Natural killer cell (primary cell): ENCODE measurements at regions not wholly inside any gene's neighbourhood (a gene's known extent, or its start where the extent isn't known, plus 50 kb on each side); places are given as distances from the start of the nearest gene placed in this dataset.

Source experiments
- ATAC-seq, 3 donors: fragments of 150-1000 bp in 2 of 3; fragments of 200-7000 bp in 1 of 3; cut with Tn5 transposase; 1 replicate in 1 of 3; 2 replicates in 2 of 3; pipeline ENCODE4 v1.10.0; 2021; ENCODE audit warnings: mild to moderate bottlenecking in 2 of 3, moderate library complexity in 2 of 3
- DNase-seq, 2 donors: peaks; one replicate each; pipeline versions ENCODE4 v3.0.0 to v3.0.0-alpha.2; 2013 to 2021; ENCODE audit warnings: mixed read lengths in 1 of 2
- H3K27ac ChIP-seq: one replicate; pipeline ENCODE4 v1.5.1; 2013; ENCODE audit warnings: mild to moderate bottlenecking, low read length
- H3K27me3 ChIP-seq: one replicate; pipeline ENCODE4 v1.6.1; 2013; ENCODE audit warnings: low read length; ENCODE audit not compliant: control insufficient read depth, insufficient read depth
- H3K36me3 ChIP-seq: one replicate; pipeline ENCODE4 v1.6.1; 2013; ENCODE audit warnings: low read length; ENCODE audit not compliant: control insufficient read depth, insufficient read depth
- H3K4me1 ChIP-seq: one replicate; pipeline ENCODE4 v1.6.1; 2013; ENCODE audit warnings: low read length; ENCODE audit not compliant: control insufficient read depth, insufficient read depth
- H3K4me3 ChIP-seq: one replicate; pipeline ENCODE4 v1.5.1; 2013; ENCODE audit warnings: low read length
- H3K9me3 ChIP-seq: one replicate; pipeline ENCODE4 v1.6.1; 2013; ENCODE audit warnings: low read length; ENCODE audit not compliant: control insufficient read depth, insufficient read depth
- H3K27ac Mint-ChIP-seq, 2 donors: one replicate each; pipeline ENCODE4 v1.8.0; 2022; ENCODE audit warnings: mild to moderate bottlenecking in 2 of 2, mixed read lengths in 2 of 2, moderate library complexity in 1 of 2
- H3K27me3 Mint-ChIP-seq, 2 donors: one replicate each; pipeline ENCODE4 v1.8.0; 2022; ENCODE audit warnings: low read depth in 2 of 2, mixed read lengths in 2 of 2
- H3K36me3 Mint-ChIP-seq: one replicate; pipeline ENCODE4 v1.8.0; 2022; ENCODE audit warnings: mixed read lengths
- H3K4me1 Mint-ChIP-seq, 2 donors: one replicate each; pipeline ENCODE4 v1.8.0; 2022; ENCODE audit warnings: mixed read lengths in 2 of 2
- H3K4me3 Mint-ChIP-seq: one replicate; pipeline ENCODE4 v1.8.0; 2022; ENCODE audit warnings: mild to moderate bottlenecking, moderate library complexity, mixed read lengths
- H3K9me3 Mint-ChIP-seq, 2 donors: one replicate each; pipeline ENCODE4 v1.8.0; 2022; ENCODE audit warnings: mixed read lengths in 2 of 2
- WGBS: methylation state at CpG from one replicate; pipeline ENCODE4 v1.1.7; 2013; ENCODE audit warnings: missing lambda C conversion rate; ENCODE audit not compliant: insufficient coverage; 5-methylcytosine and 5-hydroxymethylcytosine counted together
- intact Hi-C: fragments of 100-400 bp; cut with micrococcal nuclease; formaldehyde crosslinking; loops from one replicate; pipeline ENCODE4 v1.14.2; 2022
- TF ChIP-seq, protein P1 (sequence below): fragments of 200-600 bp; IDR thresholded peaks from one replicate; pipeline ENCODE4 v1.8.0; 2022; ENCODE audit warnings: antibody characterized with exemption

DNA sequence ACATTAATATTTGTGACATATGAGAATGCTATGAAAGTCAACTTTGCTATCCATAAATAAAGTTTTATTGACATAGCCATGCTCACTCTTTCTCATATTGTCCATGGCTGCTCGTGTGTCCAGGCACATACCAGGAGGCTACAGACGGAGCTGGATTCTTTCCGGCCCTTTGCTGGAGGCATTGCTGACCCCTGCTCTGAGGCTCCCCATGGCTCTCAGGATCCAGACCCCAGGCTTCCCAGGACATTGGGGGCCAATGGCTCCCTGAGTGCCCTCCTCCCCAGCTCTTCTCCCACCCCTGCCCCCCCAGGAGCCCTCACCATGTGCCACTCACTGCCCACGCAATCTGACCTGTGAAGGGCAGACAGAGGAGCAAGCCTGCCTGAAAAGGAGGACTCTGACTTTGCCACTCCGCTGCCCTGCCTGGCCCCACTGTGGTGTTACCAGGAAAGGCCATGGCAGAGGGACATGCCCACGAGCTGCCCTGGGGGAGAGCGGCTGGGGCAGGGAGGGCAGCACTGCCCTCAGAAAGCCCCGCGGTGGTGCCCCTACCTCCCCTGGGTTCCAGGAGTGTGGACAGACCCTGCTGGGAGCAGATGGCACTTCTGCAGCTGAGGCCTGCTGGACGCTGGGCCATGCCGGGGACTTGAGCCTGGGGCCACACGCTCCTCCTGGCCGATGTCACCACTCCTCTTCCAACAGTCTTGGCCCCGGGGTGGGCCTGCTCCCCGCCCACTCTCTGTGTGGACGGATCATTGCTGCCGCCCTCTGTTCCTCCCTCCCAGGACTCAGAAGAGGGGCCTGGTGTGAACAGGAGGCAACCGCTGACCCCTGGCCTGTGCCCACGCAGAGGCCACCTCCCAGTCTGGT is 97.8 kb upstream of the BHLHE23 start:
- H3K27me3 Mint-ChIP-seq, result no peaks in the 10 kb centered on the region
- Histone ChIP-seq H3K4me3 (no peak overlapping the region), H3K27me3 (no peaks in the 10 kb centered on the region), H3K36me3 (no peaks in the 10 kb centered on the region), H3K4me1 (peaks cover 5% of the 10 kb centered on the region), H3K9me3 (peaks cover 4% of the 10 kb centered on the region), H3K27ac (no peak overlapping the region)
- no peak overlapping the region for H3K27ac Mint-ChIP-seq
- 88% methylated on average over 19 of the region's 19 CpGs for WGBS
- H3K9me3 Mint-ChIP-seq, result no peaks in the 10 kb centered on the region
- ATAC-seq, result no peak
- H3K4me1 Mint-ChIP-seq, result peaks cover 5 to 7% of the 10 kb centered on the region in 2 donors
- intact Hi-C loops, result no loop called here
- TF ChIP-seq, protein P1, sequence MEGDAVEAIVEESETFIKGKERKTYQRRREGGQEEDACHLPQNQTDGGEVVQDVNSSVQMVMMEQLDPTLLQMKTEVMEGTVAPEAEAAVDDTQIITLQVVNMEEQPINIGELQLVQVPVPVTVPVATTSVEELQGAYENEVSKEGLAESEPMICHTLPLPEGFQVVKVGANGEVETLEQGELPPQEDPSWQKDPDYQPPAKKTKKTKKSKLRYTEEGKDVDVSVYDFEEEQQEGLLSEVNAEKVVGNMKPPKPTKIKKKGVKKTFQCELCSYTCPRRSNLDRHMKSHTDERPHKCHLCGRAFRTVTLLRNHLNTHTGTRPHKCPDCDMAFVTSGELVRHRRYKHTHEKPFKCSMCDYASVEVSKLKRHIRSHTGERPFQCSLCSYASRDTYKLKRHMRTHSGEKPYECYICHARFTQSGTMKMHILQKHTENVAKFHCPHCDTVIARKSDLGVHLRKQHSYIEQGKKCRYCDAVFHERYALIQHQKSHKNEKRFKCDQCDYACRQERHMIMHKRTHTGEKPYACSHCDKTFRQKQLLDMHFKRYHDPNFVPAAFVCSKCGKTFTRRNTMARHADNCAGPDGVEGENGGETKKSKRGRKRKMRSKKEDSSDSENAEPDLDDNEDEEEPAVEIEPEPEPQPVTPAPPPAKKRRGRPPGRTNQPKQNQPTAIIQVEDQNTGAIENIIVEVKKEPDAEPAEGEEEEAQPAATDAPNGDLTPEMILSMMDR, result no peak
- peak overlapping the region; percentile 25 for H3K4me3 Mint-ChIP-seq
- DNase-seq, result peak in 1 of 2 donors; percentile 8
- H3K36me3 Mint-ChIP-seq, result no peaks in the 10 kb centered on the region

DNA sequence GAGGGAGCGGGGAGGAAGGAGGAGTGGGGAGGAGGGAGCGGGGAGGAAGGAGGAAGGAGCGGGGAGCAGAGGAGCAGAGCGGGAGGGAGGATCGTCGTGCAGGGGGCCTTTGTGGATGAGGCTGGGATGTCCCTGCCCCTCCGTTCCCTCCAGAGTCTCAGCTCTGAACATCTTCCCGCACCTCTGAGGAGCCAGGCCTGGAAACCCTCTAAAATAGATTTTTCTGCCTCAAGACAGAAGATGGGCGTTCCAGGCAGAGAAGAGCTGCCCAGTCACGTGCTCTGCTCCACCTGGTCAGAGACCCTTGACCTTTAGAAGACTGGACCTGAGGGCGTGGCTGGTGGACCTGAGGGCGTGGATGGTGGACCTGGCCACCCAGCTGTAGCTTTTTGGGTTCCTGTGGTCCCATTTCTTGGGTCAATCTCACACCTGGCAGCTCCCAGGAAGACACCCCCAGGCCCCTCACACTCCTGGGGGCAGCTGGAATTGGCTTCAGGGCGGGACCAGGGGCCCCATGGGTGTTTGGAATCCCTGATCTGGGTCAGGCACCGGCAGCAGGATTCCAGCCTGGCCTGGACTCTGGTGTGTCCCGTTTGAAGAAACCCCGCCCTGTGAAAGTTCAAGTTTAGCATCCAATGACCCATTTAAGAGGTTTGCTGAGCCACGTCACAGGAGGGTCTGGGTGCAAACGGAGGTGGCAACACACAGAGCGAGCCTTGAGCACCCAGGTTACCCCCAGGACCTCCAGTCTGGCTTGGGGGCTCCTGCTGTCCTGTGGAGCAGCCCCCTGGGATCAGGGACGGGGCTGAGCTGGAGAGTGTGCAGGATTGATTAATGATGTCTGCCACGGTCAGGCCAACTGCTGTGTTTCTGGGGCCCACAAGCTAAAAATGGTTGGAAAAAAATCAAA is 96.9 kb upstream of the BHLHE23 start:
- H3K9me3 Mint-ChIP-seq, result no peaks in the 10 kb centered on the region
- peak overlapping the region; percentile 35 for H3K4me3 Mint-ChIP-seq
- 79% methylated on average over 20 of the region's 21 CpGs for WGBS

DNA sequence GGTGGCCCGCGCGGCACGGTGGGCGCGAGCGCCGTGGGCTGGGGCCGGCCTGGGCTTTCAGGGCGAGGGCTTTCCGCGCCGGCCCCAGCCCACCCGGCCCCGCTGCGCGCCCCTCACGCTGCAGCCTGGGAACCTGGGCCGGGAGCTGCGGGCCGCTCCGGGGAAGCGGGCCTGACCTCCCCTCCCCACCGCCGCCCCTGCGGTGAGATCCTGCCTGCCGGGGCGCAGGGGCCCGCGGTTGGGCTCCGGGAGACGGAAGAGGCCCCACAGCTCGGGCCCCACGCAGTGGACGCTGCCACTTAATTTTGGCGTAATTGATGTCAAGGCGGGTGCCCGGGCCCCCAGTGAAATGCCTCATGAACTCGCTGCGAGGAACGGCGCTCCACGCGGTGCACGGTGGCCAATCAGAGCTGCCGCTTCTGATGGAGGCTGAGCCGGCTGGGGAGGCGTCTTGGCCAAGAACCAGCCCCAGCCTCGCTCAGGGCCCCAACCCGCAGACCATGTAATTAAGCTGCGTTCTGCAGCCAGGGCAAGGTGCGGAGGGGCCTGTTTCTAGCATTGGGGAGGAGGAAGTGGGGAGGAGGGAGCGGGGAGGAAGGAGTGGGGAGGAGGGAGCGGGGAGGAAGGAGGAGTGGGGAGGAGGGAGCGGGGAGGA is 96.1 kb upstream of the BHLHE23 start:
- no peaks in the 10 kb centered on the region for H3K36me3 Mint-ChIP-seq
- DNase-seq (peak; percentile 36 to 81), ATAC-seq (peak; percentile 57 to 60 (median 59))
- H3K4me1 Mint-ChIP-seq, result peaks cover 5 to 7% of the 10 kb centered on the region in 2 donors
- peak overlapping the region; percentile 77 for H3K4me3 ChIP-seq
- intact Hi-C loops, result no loop called here
- TF ChIP-seq, protein P1, result no peak
- peaks cover 4% of the 10 kb centered on the region for H3K9me3 ChIP-seq
- peaks cover 5% of the 10 kb centered on the region for H3K4me1 ChIP-seq
- no peaks in the 10 kb centered on the region for H3K9me3 Mint-ChIP-seq
- peak overlapping the region; percentile 80 for H3K4me3 Mint-ChIP-seq
- WGBS, result 2% methylated on average over 55 of the region's 55 CpGs
- H3K27me3 Mint-ChIP-seq, result no peaks in the 10 kb centered on the region
- H3K27ac Mint-ChIP-seq, result peak overlapping the region in 1 of 2 donors; percentile 92
- H3K27ac ChIP-seq, result peak overlapping the region; percentile 27
- H3K36me3 ChIP-seq, result no peaks in the 10 kb centered on the region
- H3K27me3 ChIP-seq, result no peaks in the 10 kb centered on the region

More for the DNA sequence above, 96.9 kb upstream of the BHLHE23 start:
- H3K36me3 Mint-ChIP-seq, result no peaks in the 10 kb centered on the region
- Histone ChIP-seq H3K4me1 (peaks cover 5% of the 10 kb centered on the region), H3K27ac (no peak overlapping the region), H3K4me3 (no peak overlapping the region), H3K36me3 (no peaks in the 10 kb centered on the region), H3K9me3 (peaks cover 4% of the 10 kb centered on the region), H3K27me3 (no peaks in the 10 kb centered on the region)
- peaks cover 5 to 7% of the 10 kb centered on the region in 2 donors for H3K4me1 Mint-ChIP-seq
- DNase-seq, result peak in 1 of 2 donors; percentile 52
- H3K27ac Mint-ChIP-seq, result peak overlapping the region in 1 of 2 donors; percentile 92
- H3K27me3 Mint-ChIP-seq, result no peaks in the 10 kb centered on the region
- intact Hi-C loops, result no loop called here
- ATAC-seq, result no peak
- TF ChIP-seq, protein P1, result no peak
